ENCODE measurements at regions not wholly inside any gene's neighbourhood (a gene's known extent, or its start where the extent isn't known, plus 50 kb on each side); places are given as distances from the start of the nearest gene placed in this dataset.

DNA sequence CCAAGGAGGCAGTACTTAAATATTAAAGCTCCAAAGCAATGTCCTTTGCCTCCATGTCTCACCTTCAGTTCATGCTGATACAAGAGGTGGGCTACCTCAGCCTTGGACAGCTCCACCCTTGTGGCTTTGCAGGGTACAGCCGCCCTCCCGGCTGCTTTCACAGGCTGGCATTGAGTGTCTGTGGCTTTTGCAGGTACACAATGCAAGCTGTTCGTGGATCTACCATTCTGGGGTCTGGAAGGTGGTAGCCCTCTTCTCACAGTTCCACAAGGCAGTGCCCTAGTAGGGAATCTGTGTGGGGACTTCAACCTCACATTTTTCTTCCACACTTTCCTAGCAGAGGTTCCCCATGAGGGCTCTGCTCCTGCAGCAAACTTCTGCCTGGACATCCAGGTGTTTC is 324.8 kb downstream of the COL11A1 start:
- no peak overlapping the region for H2AFZ ChIP-seq (ENCODE audit: low read length)
- no peak overlapping the region for H3K4me2 ChIP-seq (ENCODE audit: low read depth, low read length)
- H3K27ac ChIP-seq (ENCODE audit: low read length), result no peak overlapping the region
- H3K9me3 ChIP-seq (replicated peaks; ENCODE audit: insufficient read depth, low read length), result no peaks in the 10 kb centered on the region
- H3F3A ChIP-seq (ENCODE audit: insufficient read depth, low read length), result no peaks in the 10 kb centered on the region
- no peaks in the 10 kb centered on the region for H3K27me3 ChIP-seq (replicated peaks; ENCODE audit: insufficient read depth, low read length)
- no peaks in the 10 kb centered on the region for H3K79me2 ChIP-seq (ENCODE audit: low read length)
- no peak for DNase-seq
- H3K4me1 ChIP-seq (ENCODE audit: low read length), result no peaks in the 10 kb centered on the region
- H4K20me1 ChIP-seq (ENCODE audit: insufficient read depth, low read length), result no peaks in the 10 kb centered on the region
- no peak for TF ChIP-seq EZH2 (optimal IDR thresholded peaks at IDR 0.05; ENCODE audit: low read depth, low read length)
- no peaks in the 10 kb centered on the region for H3K36me3 ChIP-seq (replicated peaks; ENCODE audit: insufficient read depth, low read length)
- H3K9ac ChIP-seq (ENCODE audit: low read length), result no peak overlapping the region
- H3K9me2 ChIP-seq (replicated peaks; ENCODE audit: insufficient read depth, low read length), result no peaks in the 10 kb centered on the region
- H3K4me3 ChIP-seq (ENCODE audit: low read length), result no peak overlapping the region

- Histone ChIP-seq H3K4me1 (ENCODE audit: low read length) (no peaks in the 10 kb centered on the region), H4K20me1 (ENCODE audit: insufficient read depth, low read length) (no peaks in the 10 kb centered on the region), H3K27ac (ENCODE audit: low read length) (no peak overlapping the region), H3F3A (ENCODE audit: insufficient read depth, low read length) (no peaks in the 10 kb centered on the region), H3K4me2 (ENCODE audit: low read depth, low read length) (no peak overlapping the region), H3K4me3 (ENCODE audit: low read length) (no peak overlapping the region), H3K27me3 (replicated peaks; ENCODE audit: insufficient read depth, low read length) (no peaks in the 10 kb centered on the region), H3K36me3 (replicated peaks; ENCODE audit: insufficient read depth, low read length) (no peaks in the 10 kb centered on the region), H2AFZ (ENCODE audit: low read length) (no peak overlapping the region), H3K9me3 (replicated peaks; ENCODE audit: insufficient read depth, low read length) (no peaks in the 10 kb centered on the region), H3K9ac (ENCODE audit: low read length) (no peak overlapping the region), H3K9me2 (replicated peaks; ENCODE audit: insufficient read depth, low read length) (no peaks in the 10 kb centered on the region), H3K79me2 (ENCODE audit: low read length) (no peaks in the 10 kb centered on the region)
- TF ChIP-seq EZH2 (optimal IDR thresholded peaks at IDR 0.05; ENCODE audit: low read depth, low read length) (no peak), EZH2phosphoT487 (IDR thresholded peaks at IDR 0.05; ENCODE audit: low read length) (no peak), CTCF (IDR thresholded peaks at IDR 0.05; ENCODE audit: low read length) (no peak)
- DNase-seq, result no peak
Observed at GRCh38 chr1:102782144-102782543, 326.2 kb downstream of the COL11A1 start.

GRCh38 chr1:102776071-102776470 is 332.3 kb downstream of the COL11A1 start:
- no peaks in the 10 kb centered on the region for H3K36me3 ChIP-seq (replicated peaks; ENCODE audit: insufficient read depth, low read length)
- H3K27ac ChIP-seq (ENCODE audit: low read length), result no peak overlapping the region
- no peak overlapping the region for H3K4me2 ChIP-seq (ENCODE audit: low read depth, low read length)
- no peaks in the 10 kb centered on the region for H4K20me1 ChIP-seq (ENCODE audit: insufficient read depth, low read length)
- H3K27me3 ChIP-seq (replicated peaks; ENCODE audit: insufficient read depth, low read length), result no peaks in the 10 kb centered on the region
- H3K9ac ChIP-seq (ENCODE audit: low read length), result no peak overlapping the region
- H3F3A ChIP-seq (ENCODE audit: insufficient read depth, low read length), result no peaks in the 10 kb centered on the region
- H2AFZ ChIP-seq (ENCODE audit: low read length), result no peak overlapping the region
- TF ChIP-seq EZH2 (optimal IDR thresholded peaks at IDR 0.05; ENCODE audit: low read depth, low read length) (no peak), CTCF (IDR thresholded peaks at IDR 0.05; ENCODE audit: low read length) (no peak), EZH2phosphoT487 (IDR thresholded peaks at IDR 0.05; ENCODE audit: low read length) (no peak)
- H3K4me1 ChIP-seq (ENCODE audit: low read length), result no peaks in the 10 kb centered on the region
- no peaks in the 10 kb centered on the region for H3K9me2 ChIP-seq (replicated peaks; ENCODE audit: insufficient read depth, low read length)
- DNase-seq, result no peak
- no peak overlapping the region for H3K4me3 ChIP-seq (ENCODE audit: low read length)
- no peaks in the 10 kb centered on the region for H3K9me3 ChIP-seq (replicated peaks; ENCODE audit: insufficient read depth, low read length)
- no peaks in the 10 kb centered on the region for H3K79me2 ChIP-seq (ENCODE audit: low read length)

DNA sequence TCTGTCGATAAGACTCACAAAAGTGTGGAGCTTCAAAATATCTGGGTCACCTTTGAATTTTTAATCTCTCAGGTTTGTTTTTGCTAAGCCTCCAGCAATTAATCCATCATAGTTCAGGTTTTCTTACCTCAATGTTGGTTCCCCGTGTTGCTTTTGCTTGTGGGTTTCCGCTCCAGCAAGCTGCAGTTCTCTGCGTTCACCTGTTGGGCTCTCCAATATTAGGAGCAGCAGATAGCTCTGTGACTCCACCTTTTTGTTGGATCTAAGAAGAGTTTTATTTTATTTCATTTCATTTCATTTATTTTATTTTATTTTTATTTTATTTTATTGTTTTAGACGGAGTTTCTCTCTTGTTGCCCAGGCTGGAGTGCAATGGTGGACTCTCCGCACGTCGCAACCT is 335.5 kb downstream of the COL11A1 start:
- H3F3A ChIP-seq (ENCODE audit: insufficient read depth, low read length), result no peaks in the 10 kb centered on the region
- no peaks in the 10 kb centered on the region for H3K36me3 ChIP-seq (replicated peaks; ENCODE audit: insufficient read depth, low read length)
- no peak overlapping the region for H2AFZ ChIP-seq (ENCODE audit: low read length)
- no peak overlapping the region for H3K9ac ChIP-seq (ENCODE audit: low read length)
- no peak overlapping the region for H3K4me2 ChIP-seq (ENCODE audit: low read depth, low read length)
- H3K27me3 ChIP-seq (replicated peaks; ENCODE audit: insufficient read depth, low read length), result no peaks in the 10 kb centered on the region
- H3K27ac ChIP-seq (ENCODE audit: low read length), result no peak overlapping the region
- H3K4me1 ChIP-seq (ENCODE audit: low read length), result no peaks in the 10 kb centered on the region
- H3K79me2 ChIP-seq (ENCODE audit: low read length), result no peaks in the 10 kb centered on the region
- TF ChIP-seq CTCF (IDR thresholded peaks at IDR 0.05; ENCODE audit: low read length) (no peak), EZH2 (optimal IDR thresholded peaks at IDR 0.05; ENCODE audit: low read depth, low read length) (no peak), EZH2phosphoT487 (IDR thresholded peaks at IDR 0.05; ENCODE audit: low read length) (no peak)
- H3K4me3 ChIP-seq (ENCODE audit: low read length), result no peak overlapping the region
- no peak for DNase-seq
- H4K20me1 ChIP-seq (ENCODE audit: insufficient read depth, low read length), result no peaks in the 10 kb centered on the region
- no peaks in the 10 kb centered on the region for H3K9me2 ChIP-seq (replicated peaks; ENCODE audit: insufficient read depth, low read length)
- no peaks in the 10 kb centered on the region for H3K9me3 ChIP-seq (replicated peaks; ENCODE audit: insufficient read depth, low read length)

All from MM.1S (cell line).